CD4-positive, alpha-beta T cell treated with Interleukin-6 for 4 hours (primary cell): ENCODE measurements at regions not wholly inside any gene's neighbourhood (a gene's known extent, or its start where the extent isn't known, plus 50 kb on each side); places are given as distances from the start of the nearest gene placed in this dataset.

Experiments
- DNase-seq: peaks from one replicate; pipeline ENCODE4 v3.0.0-alpha.2; 2020; ENCODE audit warnings: mixed read lengths

- DNase-seq, result no peak
Observed at GRCh38 chr4:58935332-58935731, 1825.1 kb upstream of the IGFBP7 start.

- DNase-seq, result no peak
Observed at GRCh38 chr4:58936436-58936835, 1826.3 kb upstream of the IGFBP7 start.

GRCh38 chr4:58940167-58940566, 1830.0 kb upstream of the IGFBP7 start:
- no peak for DNase-seq

GRCh38 chr4:58941286-58941685, 1831.1 kb upstream of the IGFBP7 start:
- no peak for DNase-seq

- DNase-seq, result no peak
Observed at GRCh38 chr4:58953575-58953974, 1843.4 kb upstream of the IGFBP7 start.

GRCh38 chr4:58957711-58958110, 1847.5 kb upstream of the IGFBP7 start:
- DNase-seq, result no peak

- no peak for DNase-seq
Observed at GRCh38 chr4:58961283-58961682, 1851.1 kb upstream of the IGFBP7 start.

- DNase-seq, result no peak
Observed at GRCh38 chr4:58961925-58962324, 1851.7 kb upstream of the IGFBP7 start.

- no peak for DNase-seq
Observed at GRCh38 chr4:58962424-58962823, 1852.2 kb upstream of the IGFBP7 start.

GRCh38 chr4:58981828-58982227, 1871.6 kb upstream of the IGFBP7 start:
- DNase-seq, result no peak

GRCh38 chr4:58983887-58984286, 1873.7 kb upstream of the IGFBP7 start:
- DNase-seq, result no peak

GRCh38 chr4:59002148-59002547, 1892.0 kb upstream of the IGFBP7 start:
- no peak for DNase-seq

- no peak for DNase-seq
Observed at GRCh38 chr4:59024257-59024656, 1914.1 kb upstream of the IGFBP7 start.

- DNase-seq, result no peak
Observed at GRCh38 chr4:59037812-59038211, 1927.6 kb upstream of the IGFBP7 start.

GRCh38 chr4:59039046-59039445, 1928.9 kb upstream of the IGFBP7 start:
- DNase-seq, result no peak

GRCh38 chr4:59044286-59044900, 1934.2 kb upstream of the IGFBP7 start:
- DNase-seq, result no peak

- no peak for DNase-seq
Observed at GRCh38 chr4:59054086-59054485, 1943.9 kb upstream of the IGFBP7 start.

- no peak for DNase-seq
Observed at GRCh38 chr4:59057804-59058203, 1947.6 kb upstream of the IGFBP7 start.

- DNase-seq, result no peak
Observed at GRCh38 chr4:59058543-59058942, 1948.4 kb upstream of the IGFBP7 start.

- DNase-seq, result no peak
Observed at GRCh38 chr4:59060002-59060846, 1950.0 kb upstream of the IGFBP7 start.

- no peak for DNase-seq
Observed at GRCh38 chr4:59060895-59061294, 1950.7 kb upstream of the IGFBP7 start.

- no peak for DNase-seq
Observed at GRCh38 chr4:59063015-59063720, 1953.0 kb upstream of the IGFBP7 start.

GRCh38 chr4:59068722-59069418, 1958.7 kb upstream of the IGFBP7 start:
- no peak for DNase-seq
